IMR-90 (cell line): ENCODE measurements at regions not wholly inside any gene's neighbourhood (a gene's known extent, or its start where the extent isn't known, plus 50 kb on each side); places are given as distances from the start of the nearest gene placed in this dataset.

Experiments used
- BHLHE40 ChIP-seq: fragments of 150-350 bp; IDR thresholded peaks from 2 replicates; pipeline ENCODE4 v1.6.1; 2016; ENCODE audit warnings: mild to moderate bottlenecking, low read depth, low read length
- CEBPB ChIP-seq: IDR thresholded peaks from 2 replicates; pipeline ENCODE4 v1.6.1; 2012; ENCODE audit warnings: low read depth, low read length, improper control_type of control experiment
- CTCF ChIP-seq: conservative IDR thresholded peaks from 2 replicates; pipeline ENCODE4 v1.5.1; 2012; ENCODE audit warnings: mild to moderate bottlenecking, low read depth, low read length, improper control_type of control experiment
- MAZ ChIP-seq: IDR thresholded peaks from 2 replicates; pipeline ENCODE4 v1.6.1; 2012; ENCODE audit warnings: low read depth, mild to moderate bottlenecking, low read length, improper control_type of control experiment, moderate library complexity, borderline replicate concordance
- MXI1 ChIP-seq: IDR thresholded peaks from 2 replicates; pipeline ENCODE4 v1.6.1; 2012; ENCODE audit warnings: low read depth, mild to moderate bottlenecking, low read length, moderate library complexity, borderline replicate concordance
- POLR2A ChIP-seq: IDR thresholded peaks from 2 replicates; pipeline ENCODE4 v1.6.1; 2012; ENCODE audit warnings: mild to moderate bottlenecking, low read depth, low read length
- RAD21 ChIP-seq: IDR thresholded peaks from 2 replicates; pipeline ENCODE4 v1.6.1; 2012; ENCODE audit warnings: low read length, improper control_type of control experiment
- RCOR1 ChIP-seq: IDR thresholded peaks from 2 replicates; pipeline ENCODE4 v1.6.1; 2012; ENCODE audit warnings: mild to moderate bottlenecking, low read length, improper control_type of control experiment; ENCODE audit not compliant: insufficient replicate concordance
- RFX5 ChIP-seq: IDR thresholded peaks from 2 replicates; pipeline ENCODE4 v1.8.0; 2012; ENCODE audit warnings: low read depth, mild to moderate bottlenecking, low read length, moderate library complexity
- SMC3 ChIP-seq: fragments of 150-350 bp; IDR thresholded peaks from 2 replicates; pipeline ENCODE4 v1.6.1; 2016; ENCODE audit warnings: low read depth, mild to moderate bottlenecking, antibody characterized with exemption, low read length, moderate library complexity
- USF2 ChIP-seq: fragments of 150-350 bp; IDR thresholded peaks from 2 replicates; pipeline ENCODE4 v1.6.1; 2017; ENCODE audit warnings: mild to moderate bottlenecking, antibody characterized with exemption, low read length, low read depth

GRCh38 chr14:85223667-85224066 is 306.3 kb upstream of the FLRT2 start:
- TF ChIP-seq CTCF (no peak), POLR2A (no peak), MXI1 (no peak), RCOR1 (no peak), RFX5 (no peak), MAZ (no peak), BHLHE40 (no peak), RAD21 (no peak), USF2 (no peak), SMC3 (no peak), CEBPB (no peak)
